RWPE2 (cell line): ENCODE measurements at regions not wholly inside any gene's neighbourhood (a gene's known extent, or its start where the extent isn't known, plus 50 kb on each side); places are given as distances from the start of the nearest gene placed in this dataset.

ENCODE experiments used
- ATAC-seq: fragments of 200-7000 bp; cut with Tn5 transposase; 3 replicates; pipeline ENCODE4 v1.9.1; 2021; ENCODE audit warnings: low read depth
- DNase-seq: peaks from one replicate; pipeline ENCODE4 v3.0.0-alpha.2; 2020; ENCODE audit warnings: low spot score
- H3K27ac ChIP-seq: fragments of 450-650 bp; 2 replicates; pipeline ENCODE4 v1.5.1; 2017; ENCODE audit warnings: mild to moderate bottlenecking; ENCODE audit not compliant: poor library complexity, severe bottlenecking
- H3K27me3 ChIP-seq: fragments of 250-450 bp; sonication (Bioruptor Pico); 2 replicates; pipeline ENCODE4 v1.5.1; 2021; ENCODE audit warnings: mild to moderate bottlenecking, moderate library complexity; ENCODE audit not compliant: insufficient read depth, poor library complexity, severe bottlenecking
- H3K36me3 ChIP-seq: fragments of 250-450 bp; sonication (Bioruptor Pico); 2 replicates; pipeline ENCODE4 v1.5.1; 2020; ENCODE audit warnings: low read depth, mild to moderate bottlenecking, moderate library complexity
- H3K4me1 ChIP-seq: fragments of 250-450 bp; sonication (Bioruptor Pico); 2 replicates; pipeline ENCODE4 v1.5.1; 2021; ENCODE audit warnings: mild to moderate bottlenecking, moderate library complexity; ENCODE audit not compliant: insufficient read depth, poor library complexity, severe bottlenecking
- H3K4me3 ChIP-seq: fragments of 250-450 bp; sonication (Bioruptor Pico); 2 replicates; pipeline ENCODE4 v1.5.1; 2021; ENCODE audit warnings: mild to moderate bottlenecking, moderate library complexity; ENCODE audit not compliant: severe bottlenecking
- H3K9me3 ChIP-seq: fragments of 250-450 bp; sonication (Bioruptor Pico); 2 replicates; pipeline ENCODE4 v1.5.1; 2021; ENCODE audit warnings: mild to moderate bottlenecking, moderate library complexity; ENCODE audit not compliant: severe bottlenecking
- TF ChIP-seq, protein P1 (sequence below): fragments of 450-650 bp; IDR thresholded peaks from one replicate; pipeline ENCODE4 v1.5.1; 2017; ENCODE audit warnings: mild to moderate bottlenecking, moderate library complexity; ENCODE audit not compliant: poor library complexity, severe bottlenecking

DNA sequence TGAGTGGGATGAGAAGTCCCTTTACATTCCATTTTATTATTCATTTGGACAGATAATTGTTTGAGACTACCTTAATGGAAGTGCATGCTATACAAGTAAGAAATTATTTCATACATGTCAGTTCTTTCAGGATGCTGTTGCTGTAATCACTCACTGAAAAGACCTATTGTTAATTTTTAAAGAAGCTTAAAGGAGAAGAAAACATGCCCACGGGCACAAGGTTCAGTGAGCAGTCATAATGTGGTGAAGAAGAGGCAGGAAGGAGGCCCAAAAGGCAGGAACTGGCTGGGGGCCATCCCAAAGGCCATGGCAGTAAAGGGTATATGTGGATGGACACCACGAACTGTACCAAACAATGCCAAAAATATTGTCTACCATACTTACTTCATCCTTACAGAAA lies 206.0 kb downstream of the LYPLAL1 start:
- Histone ChIP-seq H3K27ac (no peak overlapping the region), H3K4me1 (no peaks in the 10 kb centered on the region), H3K36me3 (no peaks in the 10 kb centered on the region), H3K4me3 (no peak overlapping the region), H3K27me3 (no peaks in the 10 kb centered on the region), H3K9me3 (no peaks in the 10 kb centered on the region)
- DNase-seq (no peak), ATAC-seq (no peak)
- TF ChIP-seq, protein P1, sequence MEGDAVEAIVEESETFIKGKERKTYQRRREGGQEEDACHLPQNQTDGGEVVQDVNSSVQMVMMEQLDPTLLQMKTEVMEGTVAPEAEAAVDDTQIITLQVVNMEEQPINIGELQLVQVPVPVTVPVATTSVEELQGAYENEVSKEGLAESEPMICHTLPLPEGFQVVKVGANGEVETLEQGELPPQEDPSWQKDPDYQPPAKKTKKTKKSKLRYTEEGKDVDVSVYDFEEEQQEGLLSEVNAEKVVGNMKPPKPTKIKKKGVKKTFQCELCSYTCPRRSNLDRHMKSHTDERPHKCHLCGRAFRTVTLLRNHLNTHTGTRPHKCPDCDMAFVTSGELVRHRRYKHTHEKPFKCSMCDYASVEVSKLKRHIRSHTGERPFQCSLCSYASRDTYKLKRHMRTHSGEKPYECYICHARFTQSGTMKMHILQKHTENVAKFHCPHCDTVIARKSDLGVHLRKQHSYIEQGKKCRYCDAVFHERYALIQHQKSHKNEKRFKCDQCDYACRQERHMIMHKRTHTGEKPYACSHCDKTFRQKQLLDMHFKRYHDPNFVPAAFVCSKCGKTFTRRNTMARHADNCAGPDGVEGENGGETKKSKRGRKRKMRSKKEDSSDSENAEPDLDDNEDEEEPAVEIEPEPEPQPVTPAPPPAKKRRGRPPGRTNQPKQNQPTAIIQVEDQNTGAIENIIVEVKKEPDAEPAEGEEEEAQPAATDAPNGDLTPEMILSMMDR, result no peak

DNA sequence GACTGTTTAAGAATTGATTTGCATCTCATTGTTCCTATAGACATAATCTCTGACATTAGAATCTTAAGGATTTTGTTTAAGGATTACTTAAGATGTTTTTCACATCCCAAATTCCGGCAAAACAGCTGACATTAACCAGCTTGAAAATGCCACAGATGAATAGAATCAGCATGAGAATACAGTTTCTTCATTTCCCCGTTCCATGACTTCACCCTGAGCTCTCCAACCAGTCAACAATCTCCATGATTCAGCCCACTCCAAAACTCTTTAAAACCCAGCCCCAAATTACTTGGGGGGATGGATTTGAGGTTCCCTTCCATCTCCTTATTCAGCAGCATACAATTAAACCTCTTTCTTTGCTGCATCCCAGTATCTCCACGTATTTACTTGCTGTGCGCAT lies 201.0 kb downstream of the LYPLAL1 start:
- DNase-seq, result no peak
- H3K4me1 ChIP-seq, result no peaks in the 10 kb centered on the region

GRCh38 chr1:219374046-219374566 lies 200.4 kb downstream of the LYPLAL1 start:
- TF ChIP-seq, protein P1, result no peak
- Histone ChIP-seq H3K36me3 (no peaks in the 10 kb centered on the region), H3K9me3 (no peaks in the 10 kb centered on the region), H3K27ac (no peak overlapping the region), H3K4me3 (no peak overlapping the region), H3K4me1 (no peaks in the 10 kb centered on the region), H3K27me3 (no peaks in the 10 kb centered on the region)
- ATAC-seq (no peak), DNase-seq (no peak)

More for the DNA sequence above, 201.0 kb downstream of the LYPLAL1 start:
- Histone ChIP-seq H3K4me3 (no peak overlapping the region), H3K9me3 (no peaks in the 10 kb centered on the region), H3K27ac (no peak overlapping the region), H3K27me3 (no peaks in the 10 kb centered on the region), H3K36me3 (no peaks in the 10 kb centered on the region)
- TF ChIP-seq, protein P1, result no peak
- no peak for ATAC-seq

DNA sequence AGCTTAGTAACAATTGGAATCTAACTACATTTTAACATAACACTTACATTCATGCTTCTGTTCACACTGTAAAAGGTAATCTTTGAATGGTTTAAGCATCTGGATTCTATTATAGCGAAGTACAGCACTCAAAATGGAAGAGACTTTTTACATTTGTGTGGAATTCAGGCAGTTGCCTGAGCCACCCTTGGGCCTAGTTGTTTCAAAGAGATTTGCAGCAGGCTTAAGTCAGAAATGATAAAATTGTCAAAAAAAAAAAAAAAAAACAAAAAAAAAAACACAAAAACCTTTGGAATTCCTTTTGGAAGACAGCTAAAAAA lies 199.9 kb downstream of the LYPLAL1 start:
- Histone ChIP-seq H3K4me3 (no peak overlapping the region), H3K9me3 (no peaks in the 10 kb centered on the region), H3K36me3 (no peaks in the 10 kb centered on the region), H3K27ac (no peak overlapping the region), H3K4me1 (no peaks in the 10 kb centered on the region), H3K27me3 (no peaks in the 10 kb centered on the region)
- no peak for ATAC-seq
- TF ChIP-seq, protein P1, result no peak
- no peak for DNase-seq

DNA sequence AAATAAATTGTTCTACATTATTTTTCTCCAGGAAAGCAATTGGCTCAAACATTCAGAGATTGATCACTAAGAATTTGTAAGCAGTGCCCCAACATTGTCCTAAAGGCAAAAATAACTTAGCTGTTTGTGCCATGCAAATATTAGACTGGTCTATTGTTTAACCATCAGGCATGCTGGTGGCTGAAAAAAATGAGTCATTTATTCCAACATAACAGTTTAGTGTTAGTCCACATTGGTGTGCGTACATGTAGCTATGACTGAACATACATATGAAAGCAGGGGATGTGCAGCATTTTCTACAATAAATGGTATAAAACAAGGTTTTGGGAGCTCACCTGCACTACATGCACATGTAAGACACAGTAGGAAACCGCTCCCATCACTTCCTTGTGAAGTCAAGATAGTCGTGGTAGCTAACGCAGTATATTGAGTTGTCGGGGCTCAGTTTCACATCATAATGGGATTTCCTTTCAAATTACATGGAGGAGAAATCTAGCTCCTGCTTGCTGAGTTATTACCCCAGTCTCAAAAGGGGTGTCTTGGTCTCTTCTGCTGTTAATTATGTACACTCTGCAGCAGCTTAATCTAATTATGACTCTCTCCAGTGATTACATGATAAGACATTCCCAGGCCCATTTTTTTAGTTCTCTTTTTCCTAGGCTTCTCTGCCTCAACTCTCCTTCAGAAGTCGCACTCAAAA lies 199.4 kb downstream of the LYPLAL1 start:
- ATAC-seq (no peak), DNase-seq (no peak)
- no peaks in the 10 kb centered on the region for H3K4me1 ChIP-seq
- H3K9me3 ChIP-seq, result no peaks in the 10 kb centered on the region
- no peaks in the 10 kb centered on the region for H3K36me3 ChIP-seq
- H3K27ac ChIP-seq, result no peak overlapping the region
- TF ChIP-seq, protein P1, result no peak
- H3K27me3 ChIP-seq, result no peaks in the 10 kb centered on the region
- no peak overlapping the region for H3K4me3 ChIP-seq
